Nucleus accumbens (tissue), 56 donors: ENCODE measurements at regions not wholly inside any gene's neighbourhood (a gene's known extent, or its start where the extent isn't known, plus 50 kb on each side); places are given as distances from the start of the nearest gene placed in this dataset.

Experiments used
- DNase-seq, 56 donors: peaks; one replicate each; lab custom pipeline; 2025; lab: John Stamatoyannopoulos, UW

- DNase-seq: no peak
Observed at GRCh38 chr5:12477554-12477953, 573.3 kb upstream of the CTNND2 start.

- DNase-seq: no peak
Observed at GRCh38 chr5:12467799-12468198, 563.6 kb upstream of the CTNND2 start.

DNA sequence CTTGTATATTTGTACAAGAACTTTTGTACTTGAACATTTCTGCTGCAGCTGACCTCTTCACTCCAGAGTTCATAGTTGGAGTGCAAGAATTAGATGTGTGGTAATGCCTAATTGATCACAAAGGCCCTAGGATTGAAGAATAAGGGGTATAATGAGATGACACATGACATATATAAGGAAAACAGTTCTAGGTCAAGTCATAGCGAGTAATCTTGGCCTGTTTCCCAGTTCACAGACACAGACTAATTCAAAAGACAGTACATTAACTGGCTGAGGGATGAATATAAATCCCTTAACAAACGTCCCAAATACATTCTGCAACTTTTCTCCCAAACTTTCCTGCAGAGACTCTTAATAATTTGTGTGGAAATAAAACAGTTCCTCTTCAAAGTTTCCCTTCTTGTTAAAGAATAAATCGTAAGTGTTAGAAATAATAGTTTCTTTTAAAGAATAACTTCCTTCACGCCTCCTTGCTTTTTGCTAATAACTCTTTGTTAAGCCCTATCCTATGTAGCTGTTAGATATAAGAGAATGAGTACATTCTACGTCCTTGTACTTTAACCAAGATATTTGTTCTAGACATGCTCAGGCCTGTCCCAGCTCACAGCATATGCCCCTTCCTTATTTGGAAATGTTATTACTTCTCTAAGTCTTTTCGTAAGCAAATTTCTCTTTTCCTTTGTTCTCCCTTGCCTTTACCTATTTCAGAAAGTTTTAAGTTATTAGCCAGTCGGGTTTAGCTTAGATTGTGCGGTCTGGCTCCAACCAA, 556.4 kb upstream of the CTNND2 start:
- DNase-seq: no peak

GRCh38 chr5:12459326-12459725, 555.1 kb upstream of the CTNND2 start:
- no peak for DNase-seq

GRCh38 chr5:12419075-12419474, 514.8 kb upstream of the CTNND2 start:
- no peak for DNase-seq

- no peak for DNase-seq
Observed at GRCh38 chr5:12413585-12413984, 509.3 kb upstream of the CTNND2 start.

DNA sequence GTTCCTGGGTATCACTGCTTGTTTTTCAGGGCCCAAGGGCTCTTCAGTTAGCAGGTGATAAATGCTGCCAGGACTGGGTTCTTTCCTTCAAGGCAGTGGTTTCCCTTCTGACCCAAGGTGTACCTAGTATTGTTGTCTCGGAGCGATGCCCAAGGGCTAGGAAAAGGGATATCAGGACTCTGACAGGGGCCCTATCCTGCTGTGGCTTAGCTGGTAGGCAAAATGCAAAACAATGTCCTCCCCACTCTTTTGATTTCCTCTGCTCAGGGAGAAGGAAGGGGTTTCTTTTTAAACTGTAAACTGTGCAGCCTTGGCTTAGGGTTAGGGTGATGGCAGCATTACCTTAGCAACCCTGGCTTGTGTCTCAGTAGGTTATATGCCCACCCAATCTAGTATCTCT, 508.8 kb upstream of the CTNND2 start:
- DNase-seq: no peak

GRCh38 chr5:12399868-12400267, 495.6 kb upstream of the CTNND2 start:
- no peak for DNase-seq

GRCh38 chr5:12392246-12392645, 488.0 kb upstream of the CTNND2 start:
- no peak for DNase-seq

DNA sequence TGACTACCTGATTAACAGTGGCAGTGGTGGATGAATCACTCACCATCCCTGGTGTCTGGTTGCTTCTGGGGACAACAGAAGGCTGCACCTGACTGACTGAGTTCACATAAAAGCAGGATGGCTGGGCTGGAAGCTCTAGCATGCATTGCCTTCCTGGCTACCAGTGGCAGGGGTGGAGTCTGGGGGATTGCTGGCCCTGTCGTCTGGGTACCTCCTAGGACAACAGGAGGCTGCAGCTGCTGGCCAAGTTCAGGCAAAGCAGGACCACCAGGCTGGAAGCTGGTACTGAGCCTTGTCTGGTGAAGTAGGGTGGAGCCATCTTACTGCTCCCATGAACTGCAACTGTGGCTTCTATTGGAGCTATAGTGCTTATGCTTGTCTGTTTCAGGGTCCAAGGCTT, 480.8 kb upstream of the CTNND2 start:
- no peak for DNase-seq

DNA sequence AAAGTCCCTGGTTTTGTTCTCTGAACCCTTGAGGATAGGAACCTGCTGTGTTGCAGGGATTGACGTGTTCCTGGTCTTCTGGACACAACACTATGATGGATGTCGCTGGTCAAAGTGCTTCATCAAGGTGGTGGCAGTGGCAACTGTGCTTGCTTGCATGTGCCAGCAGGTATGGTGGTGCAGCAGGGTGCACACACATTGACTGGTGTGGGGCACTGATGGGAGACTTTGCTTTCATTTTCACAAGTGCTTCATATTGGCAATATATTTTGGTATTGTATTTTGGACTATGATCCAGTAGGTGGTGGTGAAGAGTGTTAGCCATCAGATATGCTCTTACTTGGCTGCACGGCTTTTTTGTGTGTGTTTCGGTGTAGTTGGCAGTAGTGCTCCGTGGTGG, 479.8 kb upstream of the CTNND2 start:
- no peak for DNase-seq

- DNase-seq: no peak
Observed at GRCh38 chr5:12367973-12368372, 463.7 kb upstream of the CTNND2 start.

DNA sequence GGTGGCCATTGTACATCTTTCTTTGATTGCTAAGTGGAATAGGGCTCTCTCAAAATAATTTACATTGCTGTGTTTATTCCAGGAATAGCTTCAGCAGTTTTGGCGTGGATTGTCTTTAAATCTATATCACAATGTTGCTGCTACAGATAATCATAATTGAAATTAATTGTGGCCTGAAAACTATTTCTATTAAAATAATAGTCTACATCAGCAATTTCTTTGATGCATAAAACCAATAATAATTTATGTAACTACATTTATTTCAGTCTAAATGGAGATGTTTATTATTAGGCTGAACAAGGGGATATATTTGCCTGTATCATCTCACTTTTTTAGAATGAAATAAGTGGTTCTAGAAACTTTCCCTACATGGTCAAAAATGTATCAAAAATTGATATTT, 456.0 kb upstream of the CTNND2 start:
- DNase-seq: no peak

DNA sequence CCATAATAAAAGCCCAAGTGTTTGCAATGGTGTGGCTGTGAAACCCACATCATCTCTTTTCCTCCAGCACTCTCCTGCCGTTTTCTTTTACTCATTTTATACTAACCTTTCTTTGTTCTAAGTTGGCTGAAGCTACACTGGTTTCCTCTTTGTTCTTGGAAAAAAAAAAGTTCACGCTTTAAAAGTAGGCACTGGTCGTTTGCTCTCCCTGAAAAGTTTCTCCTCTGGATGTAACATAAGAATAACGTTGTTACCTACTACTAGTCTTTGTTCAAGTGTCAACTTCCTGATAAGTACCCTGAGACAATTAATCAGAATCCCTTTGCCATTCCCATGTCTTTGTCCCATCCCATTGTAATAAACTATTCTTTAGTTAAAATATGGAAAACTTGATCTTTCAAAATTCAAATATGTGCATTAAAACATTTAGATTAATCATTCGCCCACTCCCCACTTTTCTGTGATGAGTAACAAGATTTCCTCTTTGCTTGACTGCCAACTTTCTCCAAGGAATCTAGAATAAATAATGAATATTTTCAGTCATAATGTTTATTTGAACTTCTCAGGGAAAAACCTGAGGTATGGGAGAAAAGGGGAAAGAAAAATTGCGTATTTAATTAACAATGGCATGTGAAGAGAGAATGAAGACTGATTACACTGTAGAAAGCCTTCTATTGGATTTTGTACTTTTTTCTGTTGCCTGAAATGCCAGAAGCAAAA, 454.3 kb upstream of the CTNND2 start:
- no peak for DNase-seq

- no peak for DNase-seq
Observed at GRCh38 chr5:12357626-12358025, 453.4 kb upstream of the CTNND2 start.

- no peak for DNase-seq
Observed at GRCh38 chr5:12354686-12355085, 450.4 kb upstream of the CTNND2 start.

- DNase-seq: no peak
Observed at GRCh38 chr5:12343558-12343957, 439.3 kb upstream of the CTNND2 start.

DNA sequence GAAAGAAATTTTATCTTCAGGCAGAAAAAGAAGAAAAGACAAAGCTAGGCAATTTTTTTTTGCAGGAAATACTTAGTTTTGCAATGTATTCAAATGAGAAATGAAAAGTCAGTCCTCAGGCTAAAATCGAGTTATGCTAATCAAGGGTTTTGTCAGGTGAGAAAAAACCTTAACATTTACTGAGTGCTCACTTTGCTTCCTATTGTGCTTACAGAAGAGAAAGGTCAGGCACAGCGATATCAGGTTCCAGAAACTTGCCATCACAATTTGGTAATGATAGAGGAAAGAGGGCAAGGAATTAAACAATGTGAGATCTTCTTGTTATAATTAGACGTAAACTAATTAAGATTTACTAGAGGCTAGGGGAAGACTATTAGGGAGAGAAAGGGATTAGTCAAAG, 431.7 kb upstream of the CTNND2 start:
- no peak for DNase-seq

DNA sequence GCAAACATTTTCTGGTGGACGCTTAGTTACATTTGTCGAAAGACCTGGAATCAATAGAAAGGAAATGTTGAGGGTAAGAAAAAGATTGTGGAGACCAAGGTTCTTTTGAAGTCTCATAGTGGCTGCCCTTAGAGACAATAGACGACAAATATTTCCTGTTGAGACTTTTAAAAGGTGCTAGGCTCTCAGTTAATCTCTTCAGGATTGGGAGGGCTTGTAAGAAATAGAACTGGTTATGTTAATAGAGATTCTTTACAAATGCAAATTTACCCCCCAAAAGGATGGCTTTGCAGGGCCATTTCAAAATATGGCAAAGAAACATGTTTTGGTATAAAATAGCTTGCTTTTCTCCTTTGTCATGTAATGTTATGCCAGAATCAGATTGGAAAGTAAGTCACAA, 428.2 kb upstream of the CTNND2 start:
- DNase-seq: no peak

DNA sequence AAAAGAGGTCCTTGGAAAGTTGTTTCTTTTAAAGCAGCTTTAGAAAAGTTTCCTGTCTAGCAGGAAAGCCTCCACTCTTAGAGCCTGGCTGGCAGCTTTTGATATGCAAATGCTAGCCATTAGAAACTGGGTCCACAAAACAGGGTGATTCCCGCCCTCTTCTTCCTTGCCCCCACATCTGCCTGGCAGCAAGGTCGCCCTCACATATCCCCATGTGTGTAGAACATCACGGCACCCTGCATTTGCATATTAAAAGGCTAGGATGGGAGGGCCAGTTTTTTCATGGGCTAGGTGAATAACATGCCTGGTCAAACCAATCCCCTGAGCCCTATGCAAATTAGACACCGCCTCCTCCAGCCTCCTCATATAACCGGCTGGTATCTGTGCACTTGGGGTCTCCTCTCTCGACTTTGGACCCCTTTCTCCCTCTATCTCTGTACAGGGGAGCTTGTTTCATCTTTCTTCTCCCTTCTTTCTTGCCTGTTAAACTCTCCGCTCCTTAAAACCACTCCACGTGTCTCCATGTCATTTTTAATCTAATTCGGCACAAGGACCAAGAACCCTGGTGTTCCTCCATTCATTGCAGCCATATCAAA, 426.8 kb upstream of the CTNND2 start:
- DNase-seq: no peak

- DNase-seq: no peak
Observed at GRCh38 chr5:12330381-12330780, 426.1 kb upstream of the CTNND2 start.
